ENCODE measurements at regions not wholly inside any gene's neighbourhood (a gene's known extent, or its start where the extent isn't known, plus 50 kb on each side); places are given as distances from the start of the nearest gene placed in this dataset.

GRCh38 chrX:39327255-39327654, 526.0 kb downstream of the MID1IP1 start:
- DNase-seq (ENCODE audit: low read depth in 2 of 2): no peak

GRCh38 chrX:39327705-39328104, 526.4 kb downstream of the MID1IP1 start:
- no peak for DNase-seq (ENCODE audit: low read depth in 2 of 2)

- DNase-seq (ENCODE audit: low read depth in 2 of 2): no peak
Observed at GRCh38 chrX:39328661-39329060, 527.4 kb downstream of the MID1IP1 start.

GRCh38 chrX:39331082-39331704, 529.9 kb downstream of the MID1IP1 start:
- DNase-seq (ENCODE audit: low read depth in 2 of 2): no peak

- no peak for DNase-seq (ENCODE audit: low read depth in 2 of 2)
Observed at GRCh38 chrX:39333451-39333850, 532.2 kb downstream of the MID1IP1 start.

- no peak for DNase-seq (ENCODE audit: low read depth in 2 of 2)
Observed at GRCh38 chrX:39335513-39336235, 534.4 kb downstream of the MID1IP1 start.

GRCh38 chrX:39336671-39337311, 535.5 kb downstream of the MID1IP1 start:
- DNase-seq (ENCODE audit: low read depth in 2 of 2): peak in 1 of 2 donors; percentile 3

GRCh38 chrX:39337451-39337850, 536.2 kb downstream of the MID1IP1 start:
- no peak for DNase-seq (ENCODE audit: low read depth in 2 of 2)

- DNase-seq (ENCODE audit: low read depth in 2 of 2): no peak
Observed at GRCh38 chrX:39338583-39338982, 537.3 kb downstream of the MID1IP1 start.

GRCh38 chrX:39356119-39356807, 555.0 kb downstream of the MID1IP1 start:
- no peak for DNase-seq (ENCODE audit: low read depth in 2 of 2)

GRCh38 chrX:39360101-39360500, 558.8 kb downstream of the MID1IP1 start:
- DNase-seq (ENCODE audit: low read depth in 2 of 2): no peak

GRCh38 chrX:39361736-39362135, 560.5 kb downstream of the MID1IP1 start:
- DNase-seq (ENCODE audit: low read depth in 2 of 2): peak; percentile 6 to 7

- no peak for DNase-seq (ENCODE audit: low read depth in 2 of 2)
Observed at GRCh38 chrX:39367416-39367815, 566.2 kb downstream of the MID1IP1 start.

- DNase-seq (ENCODE audit: low read depth in 2 of 2): no peak
Observed at GRCh38 chrX:39372115-39372514, 570.9 kb downstream of the MID1IP1 start.

- no peak for DNase-seq (ENCODE audit: low read depth in 2 of 2)
Observed at GRCh38 chrX:39377157-39377556, 575.9 kb downstream of the MID1IP1 start.

- no peak for DNase-seq (ENCODE audit: low read depth in 2 of 2)
Observed at GRCh38 chrX:39377773-39378172, 576.5 kb downstream of the MID1IP1 start.

- DNase-seq (ENCODE audit: low read depth in 2 of 2): no peak
Observed at GRCh38 chrX:39381422-39381821, 580.2 kb downstream of the MID1IP1 start.

GRCh38 chrX:39384996-39385395, 583.7 kb downstream of the MID1IP1 start:
- DNase-seq (ENCODE audit: low read depth in 2 of 2): no peak

GRCh38 chrX:39388730-39389129, 587.5 kb downstream of the MID1IP1 start:
- DNase-seq (ENCODE audit: low read depth in 2 of 2): no peak

GRCh38 chrX:39396358-39396995, 595.2 kb downstream of the MID1IP1 start:
- no peak for DNase-seq (ENCODE audit: low read depth in 2 of 2)

- DNase-seq (ENCODE audit: low read depth in 2 of 2): no peak
Observed at GRCh38 chrX:39397561-39398199, 596.4 kb downstream of the MID1IP1 start.

All from lung microvascular endothelial cell (primary cell).